Keratinocyte (primary cell): ENCODE measurements at regions not wholly inside any gene's neighbourhood (a gene's known extent, or its start where the extent isn't known, plus 50 kb on each side); places are given as distances from the start of the nearest gene placed in this dataset.

Experiments
- DNase-seq: peaks from one replicate; pipeline ENCODE4 v3.0.0-alpha.2; 2011; ENCODE audit warnings: low read depth, missing footprints, low spot score
- FAIRE-seq: peaks from 2 replicates; lab custom pipeline; 2011; peaks lifted over from hg19 to GRCh38; lab: Jason Lieb, UNC
- H2AFZ ChIP-seq: 2 replicates; pipeline ENCODE4 v1.6.0; 2012; ENCODE audit warnings: low read length, control low read depth, inconsistent platforms; ENCODE audit not compliant: control insufficient read depth
- H3K27ac ChIP-seq: 2 replicates; pipeline ENCODE4 v1.5.1; 2011; ENCODE audit warnings: low read length; ENCODE audit not compliant: control insufficient read depth, insufficient read depth
- H3K27me3 ChIP-seq: 3 replicates; pipeline ENCODE4 v1.6.0; 2011; ENCODE audit warnings: low read length; ENCODE audit not compliant: control insufficient read depth, insufficient read depth; ENCODE audit errors: extremely low read depth
- H3K36me3 ChIP-seq, 2 experiments: 2 replicates in 1 of 2; 3 replicates in 1 of 2; pipeline ENCODE4 v1.5.1; 2011; ENCODE audit warnings: low read length in 2 of 2, mild to moderate bottlenecking in 1 of 2; ENCODE audit not compliant: control insufficient read depth in 2 of 2, insufficient read depth in 2 of 2; ENCODE audit errors: extremely low read depth in 1 of 2
- H3K4me1 ChIP-seq: 3 replicates; pipeline ENCODE4 v1.5.1; 2011; ENCODE audit warnings: low read length; ENCODE audit not compliant: control insufficient read depth, insufficient read depth; ENCODE audit errors: extremely low read depth
- H3K4me2 ChIP-seq: 3 replicates; pipeline ENCODE4 v1.6.0; 2011; ENCODE audit warnings: low read depth, low read length; ENCODE audit not compliant: control insufficient read depth, insufficient read depth; ENCODE audit errors: extremely low read depth
- H3K4me3 ChIP-seq, 3 experiments: fragments of 200-600 bp in 1 of 3; sonication (generic) in 1 of 3; 2 replicates in 2 of 3; 3 replicates in 1 of 3; pipeline ENCODE4 v1.5.1; 2011 to 2016; ENCODE audit warnings: low read length in 3 of 3, mild to moderate bottlenecking in 3 of 3, control low read depth in 2 of 3, inconsistent platforms in 1 of 3, low read depth in 1 of 3, mixed read lengths in 1 of 3, mixed run types in 1 of 3, moderate library complexity in 1 of 3; ENCODE audit not compliant: control insufficient read depth in 2 of 3, insufficient read depth in 2 of 3; ENCODE audit errors: extremely low read depth in 1 of 3
- H3K79me2 ChIP-seq: 2 replicates; pipeline ENCODE4 v1.6.0; 2012; ENCODE audit warnings: low read length; ENCODE audit not compliant: control insufficient read depth, insufficient read depth
- H3K9ac ChIP-seq: 3 replicates; pipeline ENCODE4 v1.6.0; 2011; ENCODE audit warnings: low read length; ENCODE audit not compliant: control insufficient read depth, insufficient read depth; ENCODE audit errors: extremely low read depth
- H3K9me1 ChIP-seq: 3 replicates; pipeline ENCODE4 v1.6.0; 2011; ENCODE audit warnings: low read length; ENCODE audit not compliant: control insufficient read depth, insufficient read depth; ENCODE audit errors: extremely low read depth
- H3K9me3 ChIP-seq: 2 replicates; pipeline ENCODE4 v1.5.1; 2012; ENCODE audit warnings: low read depth, low read length; ENCODE audit not compliant: control insufficient read depth
- H4K20me1 ChIP-seq: 3 replicates; pipeline ENCODE4 v1.6.0; 2011; ENCODE audit warnings: low read length; ENCODE audit not compliant: control insufficient read depth, insufficient read depth; ENCODE audit errors: extremely low read depth
- CTCF ChIP-seq, 3 experiments: IDR thresholded peaks in 1 of 3; conservative IDR thresholded peaks in 1 of 3; optimal IDR thresholded peaks in 1 of 3; 2 replicates in 2 of 3; 3 replicates in 1 of 3; pipeline versions ENCODE3 to v1.5.1; 2011; ENCODE audit warnings: low read length in 3 of 3, mild to moderate bottlenecking in 3 of 3, moderate library complexity in 2 of 3, control low read depth in 1 of 3, inconsistent platforms in 1 of 3; ENCODE audit not compliant: insufficient read depth in 2 of 3; ENCODE audit errors: extremely low read depth in 1 of 3
- EZH2 ChIP-seq: IDR thresholded peaks from one replicate; pipeline ENCODE4 v1.6.1; 2012; ENCODE audit warnings: inconsistent platforms, mild to moderate bottlenecking, low read length, moderate library complexity
- dilution Hi-C: fragments of 300-500 bp; cut with MboI; formaldehyde crosslinking; loops from one replicate; pipeline ENCODE4 v1.7.0; 2020; ENCODE audit warnings: low sequenced_read_pairs; ENCODE audit not compliant: extremely low pct_ligation_motif_present

DNA sequence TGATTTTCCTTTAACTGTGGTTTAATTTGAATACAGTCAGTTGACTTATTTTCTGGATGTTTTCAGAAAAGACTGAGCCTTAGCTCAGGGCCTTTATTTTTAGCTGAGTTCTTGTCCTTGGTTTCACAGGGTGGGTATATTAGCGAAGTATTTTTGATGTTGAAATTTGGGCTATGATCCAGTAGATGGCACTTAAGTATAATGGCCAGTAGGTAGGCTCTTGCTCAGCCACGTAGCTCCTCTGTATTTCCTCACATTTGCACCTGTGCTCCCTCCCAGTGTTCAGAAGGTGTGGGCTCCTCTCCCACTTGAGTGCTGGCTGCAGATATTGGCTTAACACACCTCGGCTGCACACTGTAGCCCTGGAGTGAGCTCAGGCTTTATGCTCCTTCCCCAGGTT is 549.9 kb upstream of the AMOT start:
- H4K20me1 ChIP-seq, result no peaks in the 10 kb centered on the region
- no peak for FAIRE-seq
- H3K36me3 ChIP-seq, result no peaks in the 10 kb centered on the region
- no peak for TF ChIP-seq CTCF (optimal IDR thresholded peaks at IDR 0.05 in 1 of 3, IDR thresholded peaks at IDR 0.05 in 1 of 3, conservative IDR thresholded peaks at IDR 0.05 in 1 of 3; ENCODE audit: extremely low read depth in 1 of 3, insufficient read depth in 2 of 3, low read length in 3 of 3)
- TF ChIP-seq EZH2, result no peak
- no peak overlapping the region for H3K27ac ChIP-seq
- no peak overlapping the region for H2AFZ ChIP-seq
- no peak overlapping the region for H3K4me3 ChIP-seq
- H3K4me1 ChIP-seq, result no peaks in the 10 kb centered on the region
- H3K9me1 ChIP-seq, result no peaks in the 10 kb centered on the region
- H3K79me2 ChIP-seq, result no peaks in the 10 kb centered on the region
- dilution Hi-C loops, result no loop called here
- no peaks in the 10 kb centered on the region for H3K9me3 ChIP-seq
- no peak overlapping the region for H3K4me2 ChIP-seq
- no peaks in the 10 kb centered on the region for H3K27me3 ChIP-seq
- DNase-seq, result no peak
- no peak overlapping the region for H3K9ac ChIP-seq

DNA sequence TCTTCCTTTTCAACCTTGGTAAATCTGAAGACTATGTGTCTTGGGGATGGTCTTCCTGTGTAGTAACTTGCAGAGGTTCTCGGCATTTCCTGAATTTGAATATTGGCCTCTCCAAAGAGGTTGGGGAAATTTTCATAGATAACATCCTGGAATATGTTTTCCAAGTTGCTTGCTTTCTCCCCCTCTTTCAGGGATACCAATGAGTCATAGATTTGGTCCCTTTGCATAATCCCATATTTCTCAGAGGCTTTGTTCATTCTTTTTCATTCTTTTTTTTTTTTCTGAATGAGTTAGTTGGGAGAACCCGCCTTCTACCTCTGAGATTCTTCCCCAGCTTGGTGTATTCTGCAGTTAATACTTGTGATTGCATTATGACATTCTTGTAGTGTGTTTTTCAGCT is 549.2 kb upstream of the AMOT start:
- no peak overlapping the region for H3K4me3 ChIP-seq
- H4K20me1 ChIP-seq, result no peaks in the 10 kb centered on the region
- H3K4me1 ChIP-seq, result no peaks in the 10 kb centered on the region
- H3K9me3 ChIP-seq, result no peaks in the 10 kb centered on the region
- H3K79me2 ChIP-seq, result no peaks in the 10 kb centered on the region
- no peak overlapping the region for H2AFZ ChIP-seq
- no peaks in the 10 kb centered on the region for H3K9me1 ChIP-seq
- no peak overlapping the region for H3K9ac ChIP-seq
- FAIRE-seq (no peak), DNase-seq (no peak)
- TF ChIP-seq EZH2, result no peak
- no peak for TF ChIP-seq CTCF (optimal IDR thresholded peaks at IDR 0.05 in 1 of 3, IDR thresholded peaks at IDR 0.05 in 1 of 3, conservative IDR thresholded peaks at IDR 0.05 in 1 of 3; ENCODE audit: extremely low read depth in 1 of 3, insufficient read depth in 2 of 3, low read length in 3 of 3)
- no peaks in the 10 kb centered on the region for H3K27me3 ChIP-seq
- H3K4me2 ChIP-seq, result no peak overlapping the region
- H3K36me3 ChIP-seq, result no peaks in the 10 kb centered on the region
- dilution Hi-C loops, result no loop called here
- no peak overlapping the region for H3K27ac ChIP-seq
